ENCODE measurements at regions not wholly inside any gene's neighbourhood (a gene's known extent, or its start where the extent isn't known, plus 50 kb on each side); places are given as distances from the start of the nearest gene placed in this dataset.
"Not testable (repeated sequence)": the region's sequence is repeated elsewhere in the genome, so short reads cannot be mapped to it uniquely, and the experiment has no call there.

- not testable (repeated sequence) for ATAC-seq
Observed at GRCh38 chr5:34189246-34189645, 146.2 kb upstream of the C1QTNF3 start.

GRCh38 chr5:34189752-34190411 is 146.9 kb upstream of the C1QTNF3 start:
- ATAC-seq: not testable (repeated sequence)

- ATAC-seq: not testable (repeated sequence)
Observed at GRCh38 chr5:34190466-34190865, 147.5 kb upstream of the C1QTNF3 start.

- not testable (repeated sequence) for ATAC-seq
Observed at GRCh38 chr5:34191279-34191744, 148.3 kb upstream of the C1QTNF3 start.

GRCh38 chr5:34192064-34192922 is 149.3 kb upstream of the C1QTNF3 start:
- ATAC-seq: not testable (repeated sequence)

- not testable (repeated sequence) for ATAC-seq
Observed at GRCh38 chr5:34192923-34193262, 149.9 kb upstream of the C1QTNF3 start.

GRCh38 chr5:34193297-34193696 is 150.3 kb upstream of the C1QTNF3 start:
- ATAC-seq: not testable (repeated sequence)

GRCh38 chr5:34193804-34194203 is 150.8 kb upstream of the C1QTNF3 start:
- not testable (repeated sequence) for ATAC-seq

GRCh38 chr5:34196091-34196490 is 153.1 kb upstream of the C1QTNF3 start:
- ATAC-seq: not testable (repeated sequence)

GRCh38 chr5:34205347-34205746 is 162.3 kb upstream of the C1QTNF3 start:
- not testable (repeated sequence) for ATAC-seq

- ATAC-seq: not testable (repeated sequence)
Observed at GRCh38 chr5:34217386-34217785, 174.4 kb upstream of the C1QTNF3 start.

GRCh38 chr5:34221329-34222073 is 178.5 kb upstream of the C1QTNF3 start:
- not testable (repeated sequence) for ATAC-seq

- ATAC-seq: not testable (repeated sequence)
Observed at GRCh38 chr5:34223158-34223557, 180.1 kb upstream of the C1QTNF3 start.

- ATAC-seq: not testable (repeated sequence)
Observed at GRCh38 chr5:34230402-34230801, 187.4 kb upstream of the C1QTNF3 start.

- not testable (repeated sequence) for ATAC-seq
Observed at GRCh38 chr5:34243802-34244201, 200.8 kb upstream of the C1QTNF3 start.

GRCh38 chr5:34244281-34245031 is 201.4 kb upstream of the C1QTNF3 start:
- peak; percentile 48 for ATAC-seq

GRCh38 chr5:34245032-34245394 is 202.0 kb upstream of the C1QTNF3 start:
- ATAC-seq: peak; percentile 76

- not testable (repeated sequence) for ATAC-seq
Observed at GRCh38 chr5:34245813-34246212, 202.8 kb upstream of the C1QTNF3 start.

GRCh38 chr5:34258598-34258997 is 215.6 kb upstream of the C1QTNF3 start:
- not testable (repeated sequence) for ATAC-seq

GRCh38 chr5:34261020-34261419 is 218.0 kb upstream of the C1QTNF3 start:
- ATAC-seq: not testable (repeated sequence)

GRCh38 chr5:34266151-34266550 is 223.1 kb upstream of the C1QTNF3 start:
- not testable (repeated sequence) for ATAC-seq

- not testable (repeated sequence) for ATAC-seq
Observed at GRCh38 chr5:34296759-34297158, 253.7 kb upstream of the C1QTNF3 start.

All from esophagus mucosa (tissue), 1 donor.